Vagina (tissue), 2 donors: ENCODE measurements at regions not wholly inside any gene's neighbourhood (a gene's known extent, or its start where the extent isn't known, plus 50 kb on each side); places are given as distances from the start of the nearest gene placed in this dataset.

Experiments
- CTCF ChIP-seq, 3 experiments: fragments of 450-650 bp in 2 of 3; fragments of 200-600 bp in 1 of 3; sonication (generic) in 1 of 3; IDR thresholded peaks; one replicate each; pipeline ENCODE4 v1.5.1; 2017 to 2019; ENCODE audit warnings: antibody characterized with exemption in 3 of 3, mild to moderate bottlenecking in 2 of 3, moderate library complexity in 2 of 3
- POLR2A ChIP-seq, 2 donors: fragments of 450-650 bp; IDR thresholded peaks; one replicate each; pipeline ENCODE4 v1.6.1; 2017; ENCODE audit warnings: antibody characterized with exemption in 2 of 2, mild to moderate bottlenecking in 2 of 2, moderate library complexity in 2 of 2

GRCh38 chr2:95734976-95735890 lies 143.4 kb downstream of the TRIM43 start:
- TF ChIP-seq CTCF (IDR thresholded peaks at IDR 0.05): no peak
- no peak for TF ChIP-seq POLR2A (IDR thresholded peaks at IDR 0.05)
